Right lobe of liver (tissue), 6 donors: ENCODE measurements at regions not wholly inside any gene's neighbourhood (a gene's known extent, or its start where the extent isn't known, plus 50 kb on each side); places are given as distances from the start of the nearest gene placed in this dataset.

Source experiments
- ATAC-seq, 4 donors: fragments of 200-7000 bp; cut with Tn5 transposase; one replicate each; pipeline ENCODE4 v1.9.1; 2020; ENCODE audit warnings: mild to moderate bottlenecking in 4 of 4, moderate library complexity in 4 of 4
- DNase-seq, 3 donors: peaks; one replicate each; pipeline ENCODE4 v3.0.0-alpha.2; 2020
- H3K27ac ChIP-seq, 3 donors: fragments of 200-600 bp; one replicate each; pipeline ENCODE4 v1.8.0; 2022
- H3K27me3 ChIP-seq, 2 donors: fragments of 200-600 bp; one replicate each; pipeline ENCODE4 v1.8.0; 2022
- H3K36me3 ChIP-seq, 4 donors: fragments of 200-600 bp; sonication (generic) in 1 of 4; one replicate each; pipeline versions ENCODE4 v1.5.1 to v1.8.0; 2017 to 2022; ENCODE audit warnings: control low read depth in 1 of 4
- H3K4me1 ChIP-seq, 4 donors: fragments of 200-600 bp; sonication (generic) in 1 of 4; one replicate each; pipeline versions ENCODE4 v1.5.1 to v1.8.0; 2017 to 2022; ENCODE audit warnings: control low read depth in 1 of 4
- H3K4me3 ChIP-seq, 3 donors: fragments of 200-600 bp; one replicate each; pipeline ENCODE4 v1.8.0; 2022
- H3K9me3 ChIP-seq, 4 donors: fragments of 200-600 bp; sonication (generic) in 1 of 4; one replicate each; pipeline versions ENCODE4 v1.5.1 to v1.8.0; 2017 to 2022; ENCODE audit warnings: control low read depth in 1 of 4
- POLR2A ChIP-seq: fragments of 450-650 bp; IDR thresholded peaks from one replicate; pipeline ENCODE4 v1.6.1; 2017; ENCODE audit warnings: antibody characterized with exemption, mild to moderate bottlenecking
- WGBS: methylation state at CpG from one replicate; pipeline ENCODE4 v1.1.6; 2018; ENCODE audit warnings: low coverage, low lambda C conversion rate; ENCODE audit not compliant: insufficient coverage; ENCODE audit errors: missing lambda C conversion rate; 5-methylcytosine and 5-hydroxymethylcytosine counted together
- intact Hi-C, 2 donors: fragments of 100-400 bp; cut with DNase I; formaldehyde crosslinking; loops; one replicate each; pipeline versions ENCODE4 v1.11.2 to v1.14.1; 2022
- TF ChIP-seq, protein P1 (sequence below), 4 donors: fragments of 200-600 bp in 3 of 4; fragments of 450-650 bp in 1 of 4; IDR thresholded peaks; one replicate each; pipeline versions ENCODE4 v1.5.1 to v1.8.0; 2016 to 2022; ENCODE audit warnings: antibody characterized with exemption in 4 of 4, mild to moderate bottlenecking in 2 of 4
- donor health status: DM: no; HTN: yes; CAD: no.
- donor health status: DM: no; HTN: no; CAD: no.
- donor health status: DM: no; HTN: no; CAD: no.
- donor health status: DM: no; HTN: yes; CAD: no.
- donor health status: DM: no; HTN: yes; CAD: no.

DNA sequence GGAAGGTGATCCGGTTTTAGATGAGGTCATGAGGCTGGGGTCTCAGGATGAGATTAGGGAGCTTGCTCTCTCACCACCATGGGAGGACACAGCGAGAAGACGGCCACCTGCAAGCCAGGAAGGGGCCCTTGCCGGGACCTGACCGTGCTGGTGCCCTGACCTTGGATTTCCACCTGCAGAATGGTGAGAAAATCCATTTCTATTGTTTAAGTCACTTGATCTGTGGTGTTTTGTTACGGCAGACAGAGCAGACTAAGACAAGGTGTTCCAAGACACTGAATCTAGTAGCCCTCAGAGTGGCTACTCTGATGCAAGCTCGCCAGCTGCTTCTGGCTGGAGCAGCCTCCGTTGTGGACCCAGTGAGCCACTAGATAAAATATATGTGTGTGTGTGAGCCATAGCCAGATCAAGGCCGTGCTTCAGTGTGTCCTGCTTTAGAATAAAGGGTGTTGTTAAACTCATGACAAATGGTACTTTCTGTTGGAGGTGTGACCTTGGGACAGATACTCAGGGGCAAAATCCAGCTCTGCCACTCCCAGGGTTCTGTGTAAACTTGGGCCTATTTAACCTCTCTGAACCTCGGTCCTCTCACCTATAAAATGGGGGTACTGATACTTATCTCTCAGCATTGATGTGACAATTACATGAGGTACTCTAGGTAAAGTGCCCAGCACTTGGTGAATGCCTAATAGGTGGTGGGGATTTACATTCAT, 67.9 kb upstream of the STX18 start:
- TF ChIP-seq, protein P1, sequence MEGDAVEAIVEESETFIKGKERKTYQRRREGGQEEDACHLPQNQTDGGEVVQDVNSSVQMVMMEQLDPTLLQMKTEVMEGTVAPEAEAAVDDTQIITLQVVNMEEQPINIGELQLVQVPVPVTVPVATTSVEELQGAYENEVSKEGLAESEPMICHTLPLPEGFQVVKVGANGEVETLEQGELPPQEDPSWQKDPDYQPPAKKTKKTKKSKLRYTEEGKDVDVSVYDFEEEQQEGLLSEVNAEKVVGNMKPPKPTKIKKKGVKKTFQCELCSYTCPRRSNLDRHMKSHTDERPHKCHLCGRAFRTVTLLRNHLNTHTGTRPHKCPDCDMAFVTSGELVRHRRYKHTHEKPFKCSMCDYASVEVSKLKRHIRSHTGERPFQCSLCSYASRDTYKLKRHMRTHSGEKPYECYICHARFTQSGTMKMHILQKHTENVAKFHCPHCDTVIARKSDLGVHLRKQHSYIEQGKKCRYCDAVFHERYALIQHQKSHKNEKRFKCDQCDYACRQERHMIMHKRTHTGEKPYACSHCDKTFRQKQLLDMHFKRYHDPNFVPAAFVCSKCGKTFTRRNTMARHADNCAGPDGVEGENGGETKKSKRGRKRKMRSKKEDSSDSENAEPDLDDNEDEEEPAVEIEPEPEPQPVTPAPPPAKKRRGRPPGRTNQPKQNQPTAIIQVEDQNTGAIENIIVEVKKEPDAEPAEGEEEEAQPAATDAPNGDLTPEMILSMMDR (IDR thresholded peaks at IDR 0.05), result no peak
- TF ChIP-seq POLR2A, result no peak
- Histone ChIP-seq H3K27ac (no peak overlapping the region), H3K36me3 (no peaks in the 10 kb centered on the region), H3K4me1 (no peaks in the 10 kb centered on the region), H3K9me3 (no peaks in the 10 kb centered on the region), H3K27me3 (no peaks in the 10 kb centered on the region), H3K4me3 (no peak overlapping the region)
- DNase-seq (no peak), ATAC-seq (no peak)
- intact Hi-C loops, result no loop called here
- 68% methylated on average over 3 of the region's 10 CpGs for WGBS

DNA sequence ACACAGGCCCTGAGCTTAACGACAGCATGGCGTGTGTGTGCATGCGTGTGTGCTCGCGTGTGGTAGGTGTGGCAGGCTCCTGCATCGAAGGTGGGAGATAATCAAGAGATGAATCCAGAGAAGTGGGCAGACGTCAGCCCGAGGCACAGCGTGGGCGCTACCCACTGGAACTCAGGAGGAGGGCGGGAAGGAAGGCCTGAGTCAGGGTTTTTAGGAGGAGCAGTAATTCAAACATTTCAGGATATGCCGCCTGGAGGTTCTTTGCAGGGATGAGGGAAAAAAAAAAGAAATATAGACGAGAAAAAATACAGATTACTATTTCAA, 66.3 kb upstream of the STX18 start:
- Histone ChIP-seq H3K27me3 (no peaks in the 10 kb centered on the region), H3K27ac (no peak overlapping the region), H3K36me3 (no peaks in the 10 kb centered on the region), H3K4me1 (no peaks in the 10 kb centered on the region), H3K9me3 (no peaks in the 10 kb centered on the region), H3K4me3 (no peak overlapping the region)
- WGBS, result 81% methylated on average over 9 of the region's 13 CpGs
- no peak for DNase-seq
- no peak for ATAC-seq
- TF ChIP-seq, protein P1 (IDR thresholded peaks at IDR 0.05), result no peak
- no peak for TF ChIP-seq POLR2A
- intact Hi-C loops, result no loop called here

DNA sequence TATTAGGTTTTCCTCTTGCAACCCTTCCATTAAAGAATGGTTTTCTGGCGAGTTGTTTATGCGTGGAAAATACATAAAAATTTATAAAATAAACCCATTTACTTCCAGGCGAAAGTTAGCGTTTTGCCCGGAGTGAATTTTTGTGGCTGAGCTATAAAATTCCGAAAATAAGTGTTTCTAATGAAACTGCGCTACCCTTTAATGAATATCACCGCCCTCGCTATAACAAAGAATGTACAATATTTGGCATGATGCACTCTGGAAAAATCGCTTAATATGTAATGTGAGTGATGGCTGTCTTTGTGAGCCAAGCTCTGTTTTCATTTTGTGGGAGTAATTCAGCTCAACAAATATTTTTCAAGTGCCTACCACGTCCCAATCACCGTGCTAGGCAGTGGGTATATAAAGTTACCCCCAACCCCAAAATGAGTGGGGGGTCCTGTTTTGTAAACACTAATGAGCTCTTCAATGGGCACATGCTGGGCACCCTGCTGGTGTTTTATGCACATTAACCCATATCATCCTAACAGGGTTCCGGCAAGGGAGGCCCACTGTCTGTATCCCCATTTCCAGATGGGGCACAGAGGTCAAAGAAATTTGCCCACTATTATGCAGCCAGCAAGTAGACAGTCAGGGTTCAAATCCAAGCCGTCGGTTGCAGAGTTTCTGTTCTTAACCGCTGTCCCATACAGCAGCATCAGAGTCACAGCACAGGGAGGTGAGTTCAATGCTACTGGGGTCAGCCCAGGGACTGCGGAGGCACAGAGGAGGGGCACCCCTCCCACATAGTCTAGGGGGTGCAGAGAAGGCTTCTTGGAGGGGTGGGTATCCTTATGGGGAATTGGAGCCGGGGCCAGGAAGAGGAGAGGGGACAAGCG, 65.7 kb upstream of the STX18 start:
- Histone ChIP-seq H3K36me3 (no peaks in the 10 kb centered on the region), H3K27ac (no peak overlapping the region), H3K4me3 (no peak overlapping the region), H3K27me3 (no peaks in the 10 kb centered on the region), H3K4me1 (no peaks in the 10 kb centered on the region), H3K9me3 (no peaks in the 10 kb centered on the region)
- 88% methylated on average over 15 of the region's 19 CpGs for WGBS
- ATAC-seq (no peak), DNase-seq (no peak)
- TF ChIP-seq, protein P1 (IDR thresholded peaks at IDR 0.05), result no peak
- no peak for TF ChIP-seq POLR2A
- intact Hi-C loops, result no loop called here

DNA sequence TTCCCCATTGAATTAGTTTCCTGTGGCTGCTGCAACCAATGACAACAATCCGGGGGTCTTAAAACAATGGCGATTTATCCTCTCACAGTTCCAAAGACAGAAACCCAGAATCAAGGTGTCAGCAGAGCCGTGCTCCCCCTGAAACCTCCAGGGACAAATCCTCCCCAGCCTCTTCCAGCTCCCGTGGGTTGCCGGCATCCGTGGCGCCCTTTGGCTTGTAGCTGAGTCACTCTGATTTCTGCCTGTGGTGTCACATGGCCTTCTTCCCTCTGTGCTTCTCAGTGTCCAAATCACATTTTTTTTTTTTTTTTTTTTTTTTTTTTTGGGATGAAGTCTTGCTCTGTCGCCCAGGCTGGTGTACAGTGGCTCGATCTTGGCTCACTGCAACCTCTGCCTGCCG, 64.5 kb upstream of the STX18 start:
- no peak for TF ChIP-seq POLR2A
- intact Hi-C loops, result no loop called here
- Histone ChIP-seq H3K36me3 (no peaks in the 10 kb centered on the region), H3K4me1 (no peaks in the 10 kb centered on the region), H3K9me3 (no peaks in the 10 kb centered on the region), H3K27me3 (no peaks in the 10 kb centered on the region), H3K4me3 (no peak overlapping the region), H3K27ac (no peak overlapping the region)
- 81% methylated on average over 4 of the region's 10 CpGs for WGBS
- ATAC-seq (no peak), DNase-seq (no peak)

DNA sequence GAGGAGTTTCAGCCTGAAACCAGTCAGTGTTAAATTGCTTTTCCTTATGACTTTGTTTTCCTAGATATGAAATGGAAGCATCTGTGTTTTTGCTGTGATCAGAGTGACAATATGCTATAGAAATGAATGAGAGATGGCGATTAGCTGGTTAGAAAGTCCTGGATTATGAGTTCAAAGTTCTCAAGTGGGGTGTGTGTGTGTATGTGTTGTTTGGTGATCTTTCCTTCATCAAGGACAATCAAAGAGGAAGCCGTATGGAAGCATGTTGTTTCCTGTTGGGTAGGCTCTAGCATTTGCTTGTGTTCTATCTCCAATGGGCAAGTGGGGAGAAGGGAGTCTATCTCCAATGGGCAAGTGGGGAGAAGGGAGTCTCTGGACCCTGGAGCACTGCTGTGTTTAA, 64.0 kb upstream of the STX18 start:
- Histone ChIP-seq H3K36me3 (no peaks in the 10 kb centered on the region), H3K4me3 (no peak overlapping the region), H3K4me1 (no peaks in the 10 kb centered on the region), H3K9me3 (no peaks in the 10 kb centered on the region), H3K27ac (no peak overlapping the region), H3K27me3 (no peaks in the 10 kb centered on the region)
- TF ChIP-seq, protein P1 (IDR thresholded peaks at IDR 0.05), result no peak
- TF ChIP-seq POLR2A, result no peak
- intact Hi-C loops, result no loop called here
- no peak for ATAC-seq
- no peak for DNase-seq
- WGBS, result 90% methylated on average over 2 of the region's 2 CpGs
